Activated CD4-positive, CD25-positive, alpha-beta regulatory T cell treated with anti-CD3 and anti-CD28 coated beads, Interleukin-2, amount 50 U/mL, for 16 hours (primary cell): ENCODE measurements at regions not wholly inside any gene's neighbourhood (a gene's known extent, or its start where the extent isn't known, plus 50 kb on each side); places are given as distances from the start of the nearest gene placed in this dataset.
"Not testable (repeated sequence)": the region's sequence is repeated elsewhere in the genome, so short reads cannot be mapped to it uniquely, and the experiment has no call there.

ENCODE experiments used
- DNase-seq: peaks from one replicate; pipeline ENCODE4 v3.0.0-alpha.2; 2020; ENCODE audit warnings: low read depth, low spot score

DNA sequence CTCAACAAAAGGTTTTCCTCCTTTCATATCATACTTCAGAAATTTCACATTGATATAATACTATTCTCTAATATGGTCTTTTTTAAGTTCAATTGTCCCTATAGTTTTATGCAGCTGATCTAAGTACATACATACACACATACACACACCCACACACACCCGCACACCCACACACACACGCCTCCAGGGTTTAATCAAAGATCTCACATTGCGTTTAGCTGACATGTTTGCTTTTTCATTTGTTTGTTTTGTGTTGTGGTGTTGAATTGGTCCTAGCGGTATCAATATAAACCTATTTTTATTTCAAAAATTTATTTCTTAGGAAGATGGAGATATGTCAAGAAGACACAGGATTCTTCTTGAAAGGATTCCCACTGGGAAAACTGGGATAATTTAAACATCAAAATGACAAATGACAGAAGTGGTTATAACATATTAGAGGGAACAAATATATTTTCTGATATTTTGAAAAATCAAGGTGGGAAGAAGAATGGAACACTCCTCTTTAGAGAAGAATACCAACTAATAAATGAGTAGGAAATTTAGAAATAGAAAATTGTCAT lies 434.9 kb upstream of the SLC30A5 start:
- no peak for DNase-seq

DNA sequence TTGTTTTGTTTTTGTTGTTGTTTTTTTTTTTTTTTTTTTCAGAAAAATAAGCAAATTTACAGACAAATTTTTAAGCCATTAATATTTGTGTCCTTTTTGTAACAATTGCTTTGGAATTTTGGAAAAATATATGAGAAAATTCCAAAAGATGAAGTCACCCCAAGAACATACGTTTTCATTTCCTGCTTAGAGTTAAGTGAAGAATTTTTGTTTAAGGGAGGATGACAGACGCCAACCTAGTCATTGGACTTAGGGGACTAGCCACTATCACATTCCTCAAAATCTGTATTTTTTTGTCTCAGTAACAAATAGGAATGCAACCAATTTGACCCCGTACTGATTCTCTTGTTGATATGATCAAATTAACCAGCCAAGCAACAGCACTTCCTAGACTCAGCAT lies 433.9 kb upstream of the SLC30A5 start:
- no peak for DNase-seq

DNA sequence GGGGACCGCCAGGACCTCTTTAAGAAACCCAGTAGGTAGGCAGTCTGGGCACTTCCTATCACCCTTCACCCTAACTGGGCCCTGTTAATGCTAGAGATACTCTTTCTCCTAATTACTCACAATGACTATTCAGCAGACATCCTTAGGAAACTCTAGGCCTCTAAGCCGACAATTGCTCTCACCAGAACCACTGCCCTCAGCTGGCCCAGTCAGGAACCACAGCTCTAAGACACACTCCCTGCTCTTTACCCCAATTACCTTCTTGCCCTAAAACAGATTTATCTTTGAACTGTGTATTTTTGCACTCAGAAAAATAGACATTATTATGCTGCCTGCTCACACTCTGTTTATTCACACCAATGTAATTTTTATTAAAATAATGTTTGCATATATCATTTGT lies 432.6 kb upstream of the SLC30A5 start:
- no peak for DNase-seq

GRCh38 chr5:68662804-68663307 lies 431.0 kb upstream of the SLC30A5 start:
- DNase-seq: no peak

- DNase-seq: no peak
Observed at GRCh38 chr5:68669864-68670575, 423.8 kb upstream of the SLC30A5 start.

GRCh38 chr5:68673106-68673822 lies 420.6 kb upstream of the SLC30A5 start:
- no peak for DNase-seq

- DNase-seq: no peak
Observed at GRCh38 chr5:68673823-68674180, 420.0 kb upstream of the SLC30A5 start.

DNA sequence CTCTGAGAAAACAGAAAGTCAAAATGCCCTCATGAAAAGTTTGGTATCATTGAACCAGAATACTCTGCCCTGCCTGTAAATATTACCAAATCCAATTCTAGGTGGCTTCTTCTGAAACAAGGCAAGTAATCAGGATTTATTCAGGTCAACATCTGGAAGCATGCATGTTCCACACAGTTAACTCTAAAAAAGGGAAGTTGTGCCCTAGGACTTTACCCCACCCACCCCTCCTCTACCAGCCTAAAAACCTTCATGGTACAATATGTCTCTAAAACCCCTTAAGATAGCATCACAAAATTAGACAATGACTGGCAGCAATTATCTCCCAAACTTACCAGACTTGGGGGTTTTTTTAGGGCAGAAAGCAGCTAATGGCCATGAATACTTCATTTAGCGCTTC lies 414.8 kb upstream of the SLC30A5 start:
- DNase-seq: no peak

- no peak for DNase-seq
Observed at GRCh38 chr5:68680366-68680765, 413.4 kb upstream of the SLC30A5 start.

- no peak for DNase-seq
Observed at GRCh38 chr5:68681929-68682328, 411.9 kb upstream of the SLC30A5 start.

DNA sequence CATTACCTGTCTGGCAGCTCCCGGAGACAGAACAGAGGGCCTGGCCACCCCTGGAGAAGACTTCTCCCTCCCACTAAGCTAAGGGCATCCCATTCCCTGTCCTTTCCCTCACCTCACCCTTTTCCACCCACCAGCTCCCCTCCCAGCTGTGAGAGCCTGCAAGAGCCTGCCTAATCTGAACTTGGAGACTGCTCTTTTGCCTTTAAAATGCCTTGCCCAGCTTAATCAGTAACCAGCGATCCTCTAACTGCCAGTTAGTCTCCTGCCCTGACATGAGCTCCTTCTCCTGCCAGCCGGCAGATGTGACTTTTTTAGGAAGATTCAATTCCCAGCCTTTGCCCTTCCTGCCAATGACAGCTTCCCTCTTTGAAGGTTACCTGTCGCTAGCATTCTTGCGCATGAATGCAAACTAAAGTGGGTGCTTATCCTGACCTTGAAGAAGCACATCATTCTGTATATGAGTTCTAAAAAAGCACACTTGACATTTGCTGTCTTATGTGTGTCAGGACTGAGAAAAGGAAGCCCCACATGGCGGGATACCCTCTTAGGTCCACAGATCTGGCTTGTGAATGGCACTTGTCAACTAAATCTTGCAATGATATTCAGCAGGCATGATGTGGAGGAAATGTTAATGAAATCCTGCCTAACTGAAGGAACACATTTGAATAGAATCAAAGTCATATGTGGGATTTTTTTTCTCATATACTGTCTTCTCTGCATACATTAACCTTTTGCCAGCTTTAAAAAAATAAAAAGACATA lies 411.2 kb upstream of the SLC30A5 start:
- DNase-seq: no peak

- DNase-seq: no peak
Observed at GRCh38 chr5:68683632-68684036, 410.2 kb upstream of the SLC30A5 start.

GRCh38 chr5:68685863-68686262 lies 408.0 kb upstream of the SLC30A5 start:
- DNase-seq: no peak

GRCh38 chr5:68688547-68688946 lies 405.3 kb upstream of the SLC30A5 start:
- no peak for DNase-seq

GRCh38 chr5:68689010-68689409 lies 404.8 kb upstream of the SLC30A5 start:
- DNase-seq: no peak

DNA sequence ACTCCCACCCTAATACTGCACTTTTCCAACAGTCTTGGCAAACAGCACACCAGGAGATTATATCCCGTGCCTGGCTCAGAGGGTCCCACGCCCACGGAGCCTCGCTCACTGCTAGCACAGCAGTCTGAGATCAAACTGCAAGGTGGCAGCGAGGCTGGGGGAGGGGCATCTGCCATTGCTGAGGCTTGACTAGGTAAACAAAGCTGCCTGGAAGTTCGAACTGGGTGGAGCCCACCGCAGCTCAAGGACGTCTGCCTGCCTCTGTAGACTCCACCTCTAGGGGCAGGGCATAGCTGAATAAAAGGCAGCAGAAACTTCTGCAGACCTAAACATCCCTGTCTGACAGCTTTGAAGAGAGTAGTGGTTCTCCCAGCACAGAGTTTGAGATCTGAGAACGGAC lies 401.9 kb upstream of the SLC30A5 start:
- not testable (repeated sequence) for DNase-seq

DNA sequence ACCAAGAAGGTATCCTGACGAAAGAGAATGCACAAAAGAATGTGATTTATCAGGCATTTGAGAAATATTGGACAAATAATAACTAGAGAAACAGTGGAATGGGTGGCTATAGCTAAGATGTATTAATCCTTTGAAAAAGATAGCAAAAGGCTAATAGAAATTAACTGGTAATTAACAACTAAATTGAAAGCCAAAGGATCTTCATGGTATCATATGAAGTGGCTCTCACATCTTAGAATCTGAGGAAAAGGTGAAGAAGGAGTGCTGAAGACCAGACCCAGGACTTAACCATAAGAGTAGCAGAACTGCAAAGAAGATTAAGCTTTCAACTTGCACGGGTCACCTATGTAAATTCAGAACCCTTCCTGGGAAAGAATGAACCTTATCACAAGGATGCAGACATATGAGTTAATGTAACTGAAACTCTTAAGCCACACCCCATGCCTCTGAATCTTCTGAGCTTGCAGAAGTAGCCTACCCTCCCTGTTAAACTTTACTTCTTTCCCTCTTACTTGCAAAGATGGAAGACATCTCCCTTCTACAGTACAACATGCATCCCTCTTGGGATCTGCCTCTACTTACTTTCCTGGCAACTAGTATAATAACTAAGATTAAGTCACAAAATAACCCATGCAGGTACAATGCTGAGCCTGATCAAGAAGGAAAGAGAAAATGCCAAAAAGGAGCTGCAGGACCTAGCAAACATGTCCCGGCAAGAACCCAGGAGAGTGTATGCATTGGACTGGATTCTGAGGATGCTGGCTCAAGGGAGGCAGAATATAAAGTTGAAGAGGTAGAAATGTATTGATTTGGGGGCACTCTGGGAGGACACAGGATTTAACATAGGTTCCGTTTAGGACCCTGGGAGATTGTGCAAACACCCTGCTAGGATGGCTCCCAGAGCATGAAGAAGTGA lies 395.5 kb upstream of the SLC30A5 start:
- DNase-seq: no peak

GRCh38 chr5:68699966-68700365 lies 393.8 kb upstream of the SLC30A5 start:
- no peak for DNase-seq

- DNase-seq: no peak
Observed at GRCh38 chr5:68707575-68707974, 386.2 kb upstream of the SLC30A5 start.

DNA sequence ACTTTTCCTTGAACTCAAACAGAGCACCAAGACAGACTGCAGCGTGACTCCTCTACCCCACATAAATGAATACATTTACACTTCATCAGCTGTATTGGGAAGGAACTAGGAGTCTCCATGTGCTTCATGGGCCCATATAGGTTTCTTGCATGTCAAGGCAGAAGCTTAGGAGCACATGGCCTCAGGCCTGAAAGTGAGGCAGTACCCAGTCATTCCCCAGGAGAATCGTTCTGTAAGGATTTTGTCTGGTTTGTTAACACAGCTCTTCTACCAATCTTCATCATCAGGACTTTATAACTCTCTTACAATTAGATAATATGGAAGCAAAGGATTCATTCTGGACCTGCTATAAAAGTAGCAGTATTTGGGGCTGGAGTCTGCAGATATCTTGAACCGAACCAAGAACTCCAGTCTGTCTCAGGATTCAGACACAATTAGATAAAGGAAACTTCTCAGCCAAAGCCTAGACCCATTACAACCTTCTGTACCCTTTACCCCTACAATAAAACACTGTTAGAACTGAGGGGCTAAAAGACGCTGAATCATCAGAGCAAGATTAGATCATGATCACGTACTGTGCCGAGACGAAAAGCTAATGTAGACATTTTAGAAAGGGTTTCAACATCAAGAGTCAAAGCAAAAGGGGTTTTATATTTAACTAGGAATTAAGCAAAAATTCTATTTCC lies 385.5 kb upstream of the SLC30A5 start:
- DNase-seq: no peak

DNA sequence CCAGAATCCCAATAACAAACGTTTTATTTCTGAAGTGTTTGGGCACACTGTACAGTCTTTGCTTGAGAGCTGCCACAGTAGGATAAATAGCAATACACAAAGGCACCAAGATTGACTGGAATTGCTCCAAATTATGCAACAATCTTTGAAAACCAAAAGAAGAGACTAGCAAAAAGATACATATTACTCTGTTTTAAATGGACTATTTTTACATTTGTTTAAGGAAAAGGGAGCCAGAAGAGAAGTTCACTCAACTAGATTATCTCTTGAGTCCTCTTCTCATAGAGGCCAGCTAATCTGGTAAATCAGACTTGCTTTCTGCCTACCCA lies 385.0 kb upstream of the SLC30A5 start:
- no peak for DNase-seq
